H1 (cell line): ENCODE measurements at regions not wholly inside any gene's neighbourhood (a gene's known extent, or its start where the extent isn't known, plus 50 kb on each side); places are given as distances from the start of the nearest gene placed in this dataset.

Experiments
- CTCF ChIA-PET: fragments of 300-600 bp; sonication (Branson Sonifier 250); formaldehyde crosslinking; loops from one replicate; lab custom pipeline; 2021; ENCODE audit not compliant: partially characterized antibody; lab: Charles Lee
- POLR2A ChIA-PET: fragments of 300-600 bp; sonication (Branson Sonifier 250); formaldehyde crosslinking; loops from one replicate; lab custom pipeline; 2021; ENCODE audit warnings: inconsistent platforms; ENCODE audit not compliant: partially characterized antibody; lab: Charles Lee
- DNase-seq, 2 experiments: peaks; one replicate each; pipeline versions ENCODE4 v3.0.0 to v3.0.0-alpha.2; 2010 to 2022; ENCODE audit warnings: low spot score in 2 of 2, low read depth in 1 of 2, mixed read lengths in 1 of 2
- FAIRE-seq: peaks from 2 replicates; lab custom pipeline; 2011; peaks lifted over from hg19 to GRCh38; lab: Jason Lieb, UNC
- H2AFZ ChIP-seq: 2 replicates; pipeline ENCODE4 v1.8.1; 2012; ENCODE audit warnings: low read length, inconsistent platforms
- H2AK5ac ChIP-seq: 2 replicates; pipeline ENCODE4 v1.6.1; 2013; ENCODE audit warnings: low read depth, low read length
- H2BK120ac ChIP-seq: replicated peaks from 2 replicates; pipeline ENCODE3; 2013; ENCODE audit warnings: low read depth, low read length, inconsistent platforms
- H2BK12ac ChIP-seq: 2 replicates; pipeline ENCODE4 v1.6.1; 2013; ENCODE audit warnings: low read depth, low read length
- H2BK15ac ChIP-seq: 2 replicates; pipeline ENCODE4 v1.6.1; 2013; ENCODE audit warnings: low read length
- H2BK20ac ChIP-seq: 2 replicates; pipeline ENCODE4 v1.6.1; 2013; ENCODE audit warnings: low read length
- H2BK5ac ChIP-seq: 2 replicates; pipeline ENCODE4 v1.6.1; 2013; ENCODE audit warnings: low read depth, low read length
- H3K14ac ChIP-seq: 2 replicates; pipeline ENCODE4 v1.6.1; 2013; ENCODE audit warnings: inconsistent platforms; ENCODE audit not compliant: insufficient read length
- H3K18ac ChIP-seq: 2 replicates; pipeline ENCODE4 v1.6.1; 2013; ENCODE audit warnings: low read length; ENCODE audit errors: extremely low read depth
- H3K23ac ChIP-seq: 2 replicates; pipeline ENCODE4 v1.6.1; 2013; ENCODE audit warnings: inconsistent platforms; ENCODE audit not compliant: insufficient read length
- H3K23me2 ChIP-seq: 2 replicates; pipeline ENCODE4 v1.6.1; 2013; ENCODE audit warnings: low read depth, low read length
- H3K27ac ChIP-seq: 2 replicates; pipeline ENCODE4 v1.6.1; 2011; ENCODE audit warnings: low read depth, low read length, inconsistent platforms
- H3K27me3 ChIP-seq, 4 experiments: replicated peaks in 1 of 4; 1 replicate in 1 of 4; 2 replicates in 3 of 4; pipeline versions ENCODE4 v1.6.1 to v1.8.1; 2011 to 2013; ENCODE audit warnings: low read length in 3 of 4, mild to moderate bottlenecking in 3 of 4, inconsistent platforms in 2 of 4, mixed read lengths in 2 of 4, moderate library complexity in 1 of 4; ENCODE audit not compliant: control insufficient read depth in 3 of 4, insufficient read depth in 3 of 4; ENCODE audit errors: extremely low read depth in 1 of 4
- H3K36me3 ChIP-seq, 4 experiments: 2 replicates each; pipeline versions ENCODE4 v1.6.1 to v1.8.1; 2011 to 2013; ENCODE audit warnings: mild to moderate bottlenecking in 4 of 4, low read length in 3 of 4, moderate library complexity in 2 of 4, control low read depth in 1 of 4, inconsistent platforms in 1 of 4; ENCODE audit not compliant: insufficient read depth in 4 of 4, control insufficient read depth in 2 of 4
- H3K4ac ChIP-seq: replicated peaks from 2 replicates; pipeline ENCODE3; 2013; ENCODE audit warnings: low read length, low read depth, mixed read lengths, inconsistent platforms; ENCODE audit not compliant: insufficient read length
- H3K4me1 ChIP-seq, 4 experiments: replicated peaks in 1 of 4; 1 replicate in 1 of 4; 2 replicates in 3 of 4; pipeline versions ENCODE4 v1.6.1 to v1.8.1; 2011 to 2013; ENCODE audit warnings: low read length in 3 of 4, inconsistent platforms in 2 of 4, mixed read lengths in 1 of 4; ENCODE audit not compliant: insufficient read depth in 4 of 4, control insufficient read depth in 3 of 4
- H3K4me2 ChIP-seq, 2 experiments: 2 replicates each; pipeline versions ENCODE4 v1.6.1 to v1.8.1; 2011 to 2013; ENCODE audit warnings: low read depth in 2 of 2, low read length in 2 of 2, control low read depth in 1 of 2, inconsistent platforms in 1 of 2, mild to moderate bottlenecking in 1 of 2; ENCODE audit not compliant: insufficient read depth in 1 of 2
- H3K4me3 ChIP-seq, 4 experiments: fragments of 200-600, 300-600 bp in 1 of 4; sonication (generic), shearing (Covaris generic), sonication (Bioruptor Twin) in 1 of 4; 2 replicates each; pipeline versions ENCODE4 v1.5.1 to v1.8.1; 2011 to 2016; ENCODE audit warnings: low read length in 4 of 4, low read depth in 3 of 4, control low read depth in 2 of 4, inconsistent platforms in 2 of 4, mild to moderate bottlenecking in 2 of 4, mixed read lengths in 1 of 4, moderate library complexity in 1 of 4; ENCODE audit not compliant: insufficient read depth in 2 of 4; ENCODE audit errors: extremely low read depth in 1 of 4
- H3K56ac ChIP-seq: replicated peaks from 2 replicates; pipeline ENCODE3; 2013; ENCODE audit warnings: low read depth, mild to moderate bottlenecking, mixed read lengths, low read length, inconsistent platforms; ENCODE audit not compliant: insufficient read length
- H3K79me1 ChIP-seq: 2 replicates; pipeline ENCODE4 v1.6.1; 2013; ENCODE audit warnings: low read depth, low read length, control low read depth
- H3K79me2 ChIP-seq, 2 experiments: 2 replicates each; pipeline versions ENCODE4 v1.6.1 to v1.8.1; 2012 to 2013; ENCODE audit warnings: low read length in 2 of 2, mild to moderate bottlenecking in 2 of 2, inconsistent platforms in 1 of 2; ENCODE audit not compliant: insufficient read depth in 2 of 2, control insufficient read depth in 1 of 2
- H3K9ac ChIP-seq, 4 experiments: replicated peaks in 1 of 4; 1 replicate in 1 of 4; 2 replicates in 3 of 4; pipeline versions ENCODE4 v1.6.1 to v1.8.1; 2011 to 2013; ENCODE audit warnings: low read depth in 3 of 4, low read length in 3 of 4, control low read depth in 2 of 4, mild to moderate bottlenecking in 2 of 4, moderate library complexity in 2 of 4, inconsistent platforms in 1 of 4; ENCODE audit errors: extremely low read depth in 1 of 4
- H3K9me3 ChIP-seq, 2 experiments: 2 replicates each; pipeline versions ENCODE4 v1.6.1 to v1.8.1; 2012 to 2013; ENCODE audit warnings: mild to moderate bottlenecking in 2 of 2, moderate library complexity in 2 of 2, control low read depth in 1 of 2, inconsistent platforms in 1 of 2, low read depth in 1 of 2, low read length in 1 of 2, mixed read lengths in 1 of 2; ENCODE audit not compliant: insufficient read depth in 2 of 2
- H4K20me1 ChIP-seq, 2 experiments: replicated peaks in 1 of 2; 2 replicates each; pipeline versions ENCODE3 to v1.8.1; 2011 to 2013; ENCODE audit warnings: inconsistent platforms in 2 of 2, low read length in 2 of 2, mild to moderate bottlenecking in 1 of 2; ENCODE audit not compliant: insufficient read depth in 2 of 2, control insufficient read depth in 1 of 2
- H4K5ac ChIP-seq: 2 replicates; pipeline ENCODE4 v1.6.1; 2013; ENCODE audit warnings: low read length, low read depth, mixed read lengths, inconsistent platforms; ENCODE audit not compliant: insufficient read length
- H4K8ac ChIP-seq: 2 replicates; pipeline ENCODE4 v1.8.0; 2013; ENCODE audit warnings: mild to moderate bottlenecking, moderate library complexity, low read length, inconsistent platforms; ENCODE audit not compliant: insufficient read depth; ENCODE audit errors: extremely low read depth
- H4K91ac ChIP-seq: replicated peaks from 2 replicates; pipeline ENCODE3; 2013; ENCODE audit warnings: low read length, mixed read lengths, inconsistent platforms; ENCODE audit not compliant: insufficient read length
- MAFK ChIP-seq: IDR thresholded peaks from 2 replicates; pipeline ENCODE4 v1.6.1; 2012; ENCODE audit warnings: low read depth, mild to moderate bottlenecking, improper control_type of control experiment, low read length
- WGBS, 2 experiments: shearing (Covaris generic) in 1 of 2; methylation state at CpG; one replicate each; pipeline versions ENCODE4 v1.1.6 to v1.1.7; 2013 to 2015; ENCODE audit warnings: low lambda C conversion rate in 2 of 2, mixed read lengths in 2 of 2, inconsistent platforms in 1 of 2, low coverage in 1 of 2, missing lambda C conversion rate in 1 of 2; ENCODE audit not compliant: insufficient replicate concordance in 2 of 2, insufficient coverage in 1 of 2, insufficient read length in 1 of 2; ENCODE audit errors: extremely low coverage in 1 of 2, missing lambda C conversion rate in 1 of 2; 5-methylcytosine and 5-hydroxymethylcytosine counted together

- no peak overlapping the region for H4K91ac ChIP-seq
- no peaks in the 10 kb centered on the region for H3K79me2 ChIP-seq
- no peak overlapping the region for H3K56ac ChIP-seq
- no peak overlapping the region for H3K23ac ChIP-seq
- no peak overlapping the region for H2BK120ac ChIP-seq
- H3K79me1 ChIP-seq: no peaks in the 10 kb centered on the region
- H3K9me3 ChIP-seq: no peaks in the 10 kb centered on the region; a peak in 1 of 4 replicates
- H3K27ac ChIP-seq: no peak overlapping the region
- FAIRE-seq: no peak
- H4K8ac ChIP-seq: no peak overlapping the region
- H3K4me3 ChIP-seq: no peak overlapping the region
- H3K18ac ChIP-seq: no peak overlapping the region
- no peak for TF ChIP-seq MAFK
- H2AK5ac ChIP-seq: no peak overlapping the region
- no peak overlapping the region for H3K9ac ChIP-seq
- H4K5ac ChIP-seq: no peak overlapping the region
- no peak overlapping the region for H2AFZ ChIP-seq
- no peak overlapping the region for H3K4ac ChIP-seq
- H3K23me2 ChIP-seq: no peaks in the 10 kb centered on the region
- H3K27me3 ChIP-seq: no peaks in the 10 kb centered on the region
- peaks cover 1 to 6% (median 5%) of the 10 kb centered on the region in 4 experiments; a peak in 6 of 7 replicates for H3K4me1 ChIP-seq
- H2BK5ac ChIP-seq: no peak overlapping the region
- no peak overlapping the region for H3K4me2 ChIP-seq
- no peak overlapping the region for H2BK12ac ChIP-seq
- no peak overlapping the region for H3K14ac ChIP-seq
- no peaks in the 10 kb centered on the region for H4K20me1 ChIP-seq
- H2BK20ac ChIP-seq: no peak overlapping the region
- H2BK15ac ChIP-seq: 0 out of 2 replicates have a peak overlapping the region, but pooled peaks have one; percentile 36
- POLR2A ChIA-PET: no interaction called here
- WGBS, 2 experiments: 88% methylated on average over 1 of the region's 1 CpG; no CpG with 5 or more reads in 1 of the 2 experiments
- no peak for DNase-seq
- H3K36me3 ChIP-seq: no peaks in the 10 kb centered on the region
- CTCF ChIA-PET: interaction anchor here (1.4 to 1.9 kb wide), 2 partner anchors 11 to 20 kb away, joined by 4 to 5 read pairs; no protein-coding TSS in a partner anchor
Measured at GRCh38 chr1:14281412-14281811, 317.1 kb upstream of the KAZN start.
